ENCODE measurements at regions not wholly inside any gene's neighbourhood (a gene's known extent, or its start where the extent isn't known, plus 50 kb on each side); places are given as distances from the start of the nearest gene placed in this dataset.

- no peak overlapping the region for H3K4me3 ChIP-seq (ENCODE audit: low read depth, low read length)
- H3K9me3 ChIP-seq (ENCODE audit: control insufficient read depth, insufficient read depth, low read depth, low read length), result no peaks in the 10 kb centered on the region
- no peak for TF ChIP-seq ZNF530 (tag by site-specific recombination; IDR thresholded peaks at IDR 0.05; ENCODE audit: low read depth)
- ChIA-PET CTCF (no interaction called here), POLR2A (no interaction called here)
- no peak overlapping the region for H3K27ac ChIP-seq (ENCODE audit: extremely low read depth, low read depth, low read length)
- H3K4me1 ChIP-seq (ENCODE audit: control insufficient read depth, insufficient read depth, low read length), result no peaks in the 10 kb centered on the region
- no peaks in the 10 kb centered on the region for H3K36me3 ChIP-seq (ENCODE audit: control insufficient read depth in 2 of 2, insufficient read depth in 1 of 2, low read length in 2 of 2)
Measured at GRCh38 chr16:6095414-6095813, 997.8 kb upstream of the EEF2KMT start.

DNA sequence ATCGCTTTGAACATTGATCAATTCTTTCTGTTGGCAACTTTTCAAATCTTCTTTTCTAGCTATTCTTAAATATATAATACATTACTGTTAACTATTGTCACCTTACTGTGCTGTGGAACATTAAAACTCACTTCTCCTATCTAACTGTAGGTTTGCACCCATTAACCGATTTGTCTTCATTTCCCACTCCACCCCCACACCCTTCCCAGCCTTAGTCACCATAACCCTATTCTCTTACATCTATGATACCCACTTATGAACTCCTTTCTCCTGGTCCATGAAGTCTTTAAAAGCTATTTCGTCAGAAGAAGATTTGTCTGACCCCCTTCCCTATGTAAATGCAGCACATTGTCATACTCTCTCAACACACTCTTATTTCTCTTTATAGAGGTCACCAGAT lies 993.4 kb upstream of the EEF2KMT start:
- no peak overlapping the region for H3K27ac ChIP-seq (ENCODE audit: extremely low read depth, low read depth, low read length)
- no peaks in the 10 kb centered on the region for H3K4me1 ChIP-seq (ENCODE audit: control insufficient read depth, insufficient read depth, low read length)
- H3K36me3 ChIP-seq (ENCODE audit: control insufficient read depth in 2 of 2, insufficient read depth in 1 of 2, low read length in 2 of 2), result no peaks in the 10 kb centered on the region
- POLR2A ChIA-PET, result no interaction called here
- H3K9me3 ChIP-seq (ENCODE audit: control insufficient read depth, insufficient read depth, low read depth, low read length), result no peaks in the 10 kb centered on the region
- CTCF ChIA-PET, result interaction anchor here (1.1 kb wide), 1 partner anchor 9 kb away, joined by 4 read pairs; no protein-coding TSS in a partner anchor
- H3K4me3 ChIP-seq (ENCODE audit: low read depth, low read length), result no peak overlapping the region
- TF ChIP-seq, protein P1, sequence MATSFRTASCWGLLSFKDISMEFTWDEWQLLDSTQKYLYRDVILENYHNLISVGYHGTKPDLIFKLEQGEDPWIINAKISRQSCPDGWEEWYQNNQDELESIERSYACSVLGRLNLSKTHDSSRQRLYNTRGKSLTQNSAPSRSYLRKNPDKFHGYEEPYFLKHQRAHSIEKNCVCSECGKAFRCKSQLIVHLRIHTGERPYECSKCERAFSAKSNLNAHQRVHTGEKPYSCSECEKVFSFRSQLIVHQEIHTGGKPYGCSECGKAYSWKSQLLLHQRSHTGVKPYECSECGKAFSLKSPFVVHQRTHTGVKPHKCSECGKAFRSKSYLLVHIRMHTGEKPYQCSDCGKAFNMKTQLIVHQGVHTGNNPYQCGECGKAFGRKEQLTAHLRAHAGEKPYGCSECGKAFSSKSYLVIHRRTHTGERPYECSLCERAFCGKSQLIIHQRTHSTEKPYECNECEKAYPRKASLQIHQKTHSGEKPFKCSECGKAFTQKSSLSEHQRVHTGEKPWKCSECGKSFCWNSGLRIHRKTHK (tag by site-specific recombination; IDR thresholded peaks at IDR 0.05), result no peak
- no peak for TF ChIP-seq ATF2 (tag by site-specific recombination; IDR thresholded peaks at IDR 0.05; ENCODE audit: low read depth)
- TF ChIP-seq, protein P2, sequence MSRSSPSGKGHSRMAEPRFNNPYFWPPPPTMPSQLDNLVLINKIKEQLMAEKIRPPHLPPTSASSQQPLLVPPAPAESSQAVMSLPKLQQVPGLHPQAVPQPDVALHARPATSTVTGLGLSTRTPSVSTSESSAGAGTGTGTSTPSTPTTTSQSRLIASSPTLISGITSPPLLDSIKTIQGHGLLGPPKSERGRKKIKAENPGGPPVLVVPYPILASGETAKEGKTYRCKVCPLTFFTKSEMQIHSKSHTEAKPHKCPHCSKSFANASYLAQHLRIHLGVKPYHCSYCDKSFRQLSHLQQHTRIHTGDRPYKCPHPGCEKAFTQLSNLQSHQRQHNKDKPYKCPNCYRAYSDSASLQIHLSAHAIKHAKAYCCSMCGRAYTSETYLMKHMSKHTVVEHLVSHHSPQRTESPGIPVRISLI (tag by site-specific recombination; IDR thresholded peaks at IDR 0.05), result no peak
- TF ChIP-seq, protein P3, sequence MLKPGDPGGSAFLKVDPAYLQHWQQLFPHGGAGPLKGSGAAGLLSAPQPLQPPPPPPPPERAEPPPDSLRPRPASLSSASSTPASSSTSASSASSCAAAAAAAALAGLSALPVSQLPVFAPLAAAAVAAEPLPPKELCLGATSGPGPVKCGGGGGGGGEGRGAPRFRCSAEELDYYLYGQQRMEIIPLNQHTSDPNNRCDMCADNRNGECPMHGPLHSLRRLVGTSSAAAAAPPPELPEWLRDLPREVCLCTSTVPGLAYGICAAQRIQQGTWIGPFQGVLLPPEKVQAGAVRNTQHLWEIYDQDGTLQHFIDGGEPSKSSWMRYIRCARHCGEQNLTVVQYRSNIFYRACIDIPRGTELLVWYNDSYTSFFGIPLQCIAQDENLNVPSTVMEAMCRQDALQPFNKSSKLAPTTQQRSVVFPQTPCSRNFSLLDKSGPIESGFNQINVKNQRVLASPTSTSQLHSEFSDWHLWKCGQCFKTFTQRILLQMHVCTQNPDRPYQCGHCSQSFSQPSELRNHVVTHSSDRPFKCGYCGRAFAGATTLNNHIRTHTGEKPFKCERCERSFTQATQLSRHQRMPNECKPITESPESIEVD (tag by site-specific recombination; IDR thresholded peaks at IDR 0.05), result no peak
- TF ChIP-seq GLIS1 (tag by site-specific recombination; IDR thresholded peaks at IDR 0.05), result no peak
- TF ChIP-seq ZNF514 (tag by site-specific recombination; IDR thresholded peaks at IDR 0.05), result no peak
- TF ChIP-seq, protein P4, sequence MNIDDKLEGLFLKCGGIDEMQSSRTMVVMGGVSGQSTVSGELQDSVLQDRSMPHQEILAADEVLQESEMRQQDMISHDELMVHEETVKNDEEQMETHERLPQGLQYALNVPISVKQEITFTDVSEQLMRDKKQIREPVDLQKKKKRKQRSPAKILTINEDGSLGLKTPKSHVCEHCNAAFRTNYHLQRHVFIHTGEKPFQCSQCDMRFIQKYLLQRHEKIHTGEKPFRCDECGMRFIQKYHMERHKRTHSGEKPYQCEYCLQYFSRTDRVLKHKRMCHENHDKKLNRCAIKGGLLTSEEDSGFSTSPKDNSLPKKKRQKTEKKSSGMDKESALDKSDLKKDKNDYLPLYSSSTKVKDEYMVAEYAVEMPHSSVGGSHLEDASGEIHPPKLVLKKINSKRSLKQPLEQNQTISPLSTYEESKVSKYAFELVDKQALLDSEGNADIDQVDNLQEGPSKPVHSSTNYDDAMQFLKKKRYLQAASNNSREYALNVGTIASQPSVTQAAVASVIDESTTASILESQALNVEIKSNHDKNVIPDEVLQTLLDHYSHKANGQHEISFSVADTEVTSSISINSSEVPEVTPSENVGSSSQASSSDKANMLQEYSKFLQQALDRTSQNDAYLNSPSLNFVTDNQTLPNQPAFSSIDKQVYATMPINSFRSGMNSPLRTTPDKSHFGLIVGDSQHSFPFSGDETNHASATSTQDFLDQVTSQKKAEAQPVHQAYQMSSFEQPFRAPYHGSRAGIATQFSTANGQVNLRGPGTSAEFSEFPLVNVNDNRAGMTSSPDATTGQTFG (tag by site-specific recombination; IDR thresholded peaks at IDR 0.05; ENCODE audit: borderline replicate concordance), result no peak
- no peak for TF ChIP-seq ZFP37 (tag by site-specific recombination; IDR thresholded peaks at IDR 0.05)
- TF ChIP-seq, protein P5, sequence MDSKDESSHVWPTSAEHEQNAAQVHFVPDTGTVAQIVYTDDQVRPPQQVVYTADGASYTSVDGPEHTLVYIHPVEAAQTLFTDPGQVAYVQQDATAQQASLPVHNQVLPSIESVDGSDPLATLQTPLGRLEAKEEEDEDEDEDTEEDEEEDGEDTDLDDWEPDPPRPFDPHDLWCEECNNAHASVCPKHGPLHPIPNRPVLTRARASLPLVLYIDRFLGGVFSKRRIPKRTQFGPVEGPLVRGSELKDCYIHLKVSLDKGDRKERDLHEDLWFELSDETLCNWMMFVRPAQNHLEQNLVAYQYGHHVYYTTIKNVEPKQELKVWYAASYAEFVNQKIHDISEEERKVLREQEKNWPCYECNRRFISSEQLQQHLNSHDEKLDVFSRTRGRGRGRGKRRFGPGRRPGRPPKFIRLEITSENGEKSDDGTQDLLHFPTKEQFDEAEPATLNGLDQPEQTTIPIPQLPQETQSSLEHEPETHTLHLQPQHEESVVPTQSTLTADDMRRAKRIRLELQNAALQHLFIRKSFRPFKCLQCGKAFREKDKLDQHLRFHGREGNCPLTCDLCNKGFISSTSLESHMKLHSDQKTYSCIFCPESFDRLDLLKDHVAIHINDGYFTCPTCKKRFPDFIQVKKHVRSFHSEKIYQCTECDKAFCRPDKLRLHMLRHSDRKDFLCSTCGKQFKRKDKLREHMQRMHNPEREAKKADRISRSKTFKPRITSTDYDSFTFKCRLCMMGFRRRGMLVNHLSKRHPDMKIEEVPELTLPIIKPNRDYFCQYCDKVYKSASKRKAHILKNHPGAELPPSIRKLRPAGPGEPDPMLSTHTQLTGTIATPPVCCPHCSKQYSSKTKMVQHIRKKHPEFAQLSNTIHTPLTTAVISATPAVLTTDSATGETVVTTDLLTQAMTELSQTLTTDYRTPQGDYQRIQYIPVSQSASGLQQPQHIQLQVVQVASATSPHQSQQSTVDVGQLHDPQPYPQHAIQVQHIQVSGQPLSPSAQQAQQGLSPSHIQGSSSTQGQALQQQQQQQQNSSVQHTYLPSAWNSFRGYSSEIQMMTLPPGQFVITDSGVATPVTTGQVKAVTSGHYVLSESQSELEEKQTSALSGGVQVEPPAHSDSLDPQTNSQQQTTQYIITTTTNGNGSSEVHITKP (tag by site-specific recombination; IDR thresholded peaks at IDR 0.05), result no peak
- no peak for TF ChIP-seq ZNF777 (tag by site-specific recombination; IDR thresholded peaks at IDR 0.05; ENCODE audit: borderline replicate concordance)
- TF ChIP-seq ZNF521 (tag by site-specific recombination; IDR thresholded peaks at IDR 0.05), result no peak
- no peak for TF ChIP-seq ZNF626 (tag by site-specific recombination; IDR thresholded peaks at IDR 0.05)
- no peak for TF ChIP-seq ZNF704 (tag by site-specific recombination; IDR thresholded peaks at IDR 0.05)
- no peak for TF ChIP-seq ZNF433 (tag by site-specific recombination; IDR thresholded peaks at IDR 0.05; ENCODE audit: low read depth)
- TF ChIP-seq, protein P6, sequence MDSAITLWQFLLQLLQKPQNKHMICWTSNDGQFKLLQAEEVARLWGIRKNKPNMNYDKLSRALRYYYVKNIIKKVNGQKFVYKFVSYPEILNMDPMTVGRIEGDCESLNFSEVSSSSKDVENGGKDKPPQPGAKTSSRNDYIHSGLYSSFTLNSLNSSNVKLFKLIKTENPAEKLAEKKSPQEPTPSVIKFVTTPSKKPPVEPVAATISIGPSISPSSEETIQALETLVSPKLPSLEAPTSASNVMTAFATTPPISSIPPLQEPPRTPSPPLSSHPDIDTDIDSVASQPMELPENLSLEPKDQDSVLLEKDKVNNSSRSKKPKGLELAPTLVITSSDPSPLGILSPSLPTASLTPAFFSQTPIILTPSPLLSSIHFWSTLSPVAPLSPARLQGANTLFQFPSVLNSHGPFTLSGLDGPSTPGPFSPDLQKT (IDR thresholded peaks at IDR 0.05; ENCODE audit: borderline replicate concordance, low read depth, low read length), result no peak
- no peak for TF ChIP-seq ZNF239 (tag by site-specific recombination; IDR thresholded peaks at IDR 0.05)
- TF ChIP-seq ZNF211 (tag by site-specific recombination; IDR thresholded peaks at IDR 0.05; ENCODE audit: low read depth), result no peak
- TF ChIP-seq ZNF423 (tag by site-specific recombination; IDR thresholded peaks at IDR 0.05), result no peak

Data from HEK293 (cell line).